HG02852 (cell line): ENCODE measurements at regions not wholly inside any gene's neighbourhood (a gene's known extent, or its start where the extent isn't known, plus 50 kb on each side); places are given as distances from the start of the nearest gene placed in this dataset.

Experiments used
- ATAC-seq: cut with Tn5 transposase; IDR thresholded peaks from one replicate; pipeline ENCODE4 v1.9.1; 2021; ENCODE audit warnings: mild to moderate bottlenecking, moderate library complexity; ENCODE audit not compliant: unreplicated experiment

DNA sequence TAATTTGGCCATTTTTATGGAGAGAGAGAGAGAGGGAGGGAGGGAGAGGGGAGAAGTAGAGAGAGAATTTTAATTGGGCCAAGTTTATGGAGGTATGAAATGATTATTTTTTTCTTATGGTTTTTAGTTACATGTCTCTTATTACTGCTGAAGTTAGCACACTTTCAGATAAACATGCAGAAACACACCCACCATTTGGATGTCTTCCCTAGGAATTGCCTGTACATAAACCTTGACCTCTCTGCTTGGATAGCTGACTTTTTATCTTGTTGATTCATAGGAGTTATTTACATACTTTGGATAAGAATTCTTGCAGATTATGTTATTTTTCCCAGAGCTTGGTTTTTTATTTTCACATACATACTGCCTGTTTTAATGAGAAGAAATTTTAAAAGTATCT lies 310.2 kb upstream of the ADAMTS5 start:
- no peak for ATAC-seq

- no peak for ATAC-seq
Measured at GRCh38 chr21:27275294-27275927, 308.5 kb upstream of the ADAMTS5 start.

GRCh38 chr21:27269644-27270043 lies 302.8 kb upstream of the ADAMTS5 start:
- ATAC-seq = no peak

DNA sequence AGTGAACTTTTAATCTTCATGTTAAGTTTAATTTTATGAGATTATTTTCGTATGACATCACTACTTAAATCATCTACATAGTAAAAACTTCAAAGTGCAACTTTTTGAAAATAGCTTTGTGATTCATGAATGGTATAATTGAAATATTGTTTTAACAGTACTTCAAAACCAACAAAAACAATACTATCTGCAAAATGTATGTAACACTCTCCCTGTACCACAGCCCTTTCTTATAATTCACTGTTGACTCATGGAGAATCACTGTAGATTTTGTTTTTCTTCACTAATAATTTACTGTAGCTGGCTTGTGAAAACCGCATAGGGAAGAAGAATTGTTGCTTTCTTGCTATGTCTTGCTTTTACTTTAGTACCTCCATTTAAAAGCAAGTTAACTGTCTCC lies 301.4 kb upstream of the ADAMTS5 start:
- no peak for ATAC-seq

DNA sequence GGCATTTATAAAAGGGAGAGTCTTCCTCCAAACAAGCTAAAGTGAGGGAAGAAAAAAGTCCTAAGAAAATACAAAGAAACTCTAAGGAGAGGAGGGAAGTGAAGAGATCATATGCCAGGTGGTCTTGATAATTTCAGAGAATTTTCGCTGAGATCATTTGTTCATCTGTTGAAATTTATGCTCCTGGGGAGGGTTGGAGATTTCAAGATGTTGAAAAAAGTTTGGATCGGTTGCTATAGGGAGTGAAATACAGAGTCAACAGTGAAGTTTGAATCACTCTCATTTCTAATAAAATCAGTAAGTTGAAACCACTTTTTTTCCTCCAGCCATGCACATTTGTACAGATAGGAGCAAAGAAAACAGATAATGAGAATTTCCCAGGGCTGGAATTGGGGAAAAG lies 299.1 kb upstream of the ADAMTS5 start:
- no peak for ATAC-seq

GRCh38 chr21:27265492-27265891 lies 298.6 kb upstream of the ADAMTS5 start:
- ATAC-seq = no peak

DNA sequence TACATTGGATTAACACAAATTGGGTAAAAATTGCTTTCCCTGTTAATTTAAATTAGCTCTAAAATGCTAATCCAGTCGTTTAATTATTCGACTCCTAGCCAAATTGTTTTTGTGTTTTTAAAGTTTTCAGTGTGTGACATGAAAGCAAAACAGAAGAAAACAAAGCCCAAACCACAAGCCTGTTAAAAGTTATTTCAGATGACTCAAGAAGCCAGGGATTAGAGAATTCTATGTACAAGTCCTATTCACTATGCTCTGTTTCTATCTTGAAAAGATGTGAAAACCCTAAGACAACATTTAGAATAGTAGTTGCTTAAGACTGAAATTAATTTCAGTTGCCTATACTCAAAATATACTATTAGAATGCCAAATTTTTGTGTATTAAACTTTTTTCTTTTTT lies 294.8 kb upstream of the ADAMTS5 start:
- ATAC-seq = no peak

- ATAC-seq = no peak
Measured at GRCh38 chr21:27260728-27261127, 293.8 kb upstream of the ADAMTS5 start.

GRCh38 chr21:27258742-27259448 lies 292.0 kb upstream of the ADAMTS5 start:
- ATAC-seq = no peak

- no peak for ATAC-seq
Measured at GRCh38 chr21:27257908-27258556, 291.1 kb upstream of the ADAMTS5 start.

DNA sequence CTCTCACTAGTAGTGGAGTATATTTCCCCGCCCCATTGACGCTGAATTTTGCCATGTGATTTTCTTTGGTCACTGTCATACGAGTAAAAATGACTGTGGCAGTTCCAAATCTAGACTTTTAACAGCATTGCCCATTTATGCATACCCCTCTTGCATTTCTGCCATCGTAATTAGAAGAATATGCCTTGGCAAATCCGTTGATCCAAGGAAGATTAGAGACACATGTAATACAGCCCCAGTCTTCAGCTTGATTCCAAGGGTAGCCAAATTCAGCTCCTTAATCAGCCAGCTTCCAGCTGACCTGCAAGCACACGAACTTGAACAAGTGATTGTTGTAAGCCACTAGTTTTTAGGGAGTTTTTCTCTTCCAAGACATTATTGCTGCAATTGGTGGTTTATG lies 290.3 kb upstream of the ADAMTS5 start:
- no peak for ATAC-seq

DNA sequence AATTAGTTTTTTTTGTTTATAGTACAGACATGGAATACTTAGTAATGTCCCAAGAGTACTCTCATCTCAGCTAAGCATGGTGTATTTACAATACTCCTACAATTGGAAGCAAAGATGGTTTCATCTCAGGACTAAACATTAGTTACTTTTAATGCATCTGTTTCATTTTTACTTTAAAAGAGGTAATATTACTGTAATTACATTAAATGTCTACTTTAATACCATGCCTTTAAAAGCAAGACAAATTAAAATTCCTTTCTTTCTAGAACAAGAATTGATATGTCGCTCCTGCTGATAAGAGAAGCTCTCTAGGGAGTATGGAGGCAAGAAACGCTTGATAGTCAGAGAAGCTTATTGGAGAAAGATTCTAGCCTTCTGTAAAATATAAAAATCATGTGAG lies 284.9 kb upstream of the ADAMTS5 start:
- ATAC-seq = no peak

DNA sequence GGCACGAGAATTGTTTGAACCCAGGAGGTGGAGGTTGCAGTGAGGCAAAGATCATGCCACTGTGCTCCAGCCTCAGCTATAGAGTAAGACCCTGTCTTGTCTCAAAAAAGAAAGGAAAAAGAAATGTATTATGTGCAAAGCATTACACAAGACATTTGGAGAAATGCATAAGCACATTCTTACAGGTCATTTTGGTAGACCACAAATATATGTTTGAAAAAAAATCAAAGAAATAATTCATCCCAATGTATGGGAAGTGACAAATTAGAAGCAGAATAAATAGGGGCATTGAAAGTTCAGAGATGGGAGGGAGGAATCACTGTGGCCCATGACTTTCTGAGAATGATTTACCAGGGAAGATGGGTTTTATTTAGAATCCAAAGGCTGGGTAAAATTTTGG lies 283.5 kb upstream of the ADAMTS5 start:
- ATAC-seq = no peak

GRCh38 chr21:27248814-27249213 lies 281.9 kb upstream of the ADAMTS5 start:
- ATAC-seq = no peak

DNA sequence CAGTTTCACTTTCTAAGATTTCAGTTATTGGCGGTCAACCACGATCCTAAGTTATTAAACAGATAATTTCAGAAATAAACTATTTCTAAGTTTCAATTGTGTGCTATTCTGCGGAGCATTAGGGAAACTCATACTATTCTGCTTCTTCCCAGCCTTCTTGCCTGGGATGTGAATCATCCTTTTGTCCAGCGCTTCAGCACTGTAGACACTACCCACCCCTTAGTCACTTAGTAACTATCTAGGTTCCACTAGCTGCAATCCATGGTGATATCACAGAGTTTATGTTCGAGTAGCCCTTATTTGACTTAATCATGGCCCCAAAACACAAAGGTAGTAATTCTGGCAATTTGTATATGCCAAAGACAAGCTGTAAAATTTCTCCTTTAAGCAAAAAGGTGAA lies 279.9 kb upstream of the ADAMTS5 start:
- no peak for ATAC-seq

DNA sequence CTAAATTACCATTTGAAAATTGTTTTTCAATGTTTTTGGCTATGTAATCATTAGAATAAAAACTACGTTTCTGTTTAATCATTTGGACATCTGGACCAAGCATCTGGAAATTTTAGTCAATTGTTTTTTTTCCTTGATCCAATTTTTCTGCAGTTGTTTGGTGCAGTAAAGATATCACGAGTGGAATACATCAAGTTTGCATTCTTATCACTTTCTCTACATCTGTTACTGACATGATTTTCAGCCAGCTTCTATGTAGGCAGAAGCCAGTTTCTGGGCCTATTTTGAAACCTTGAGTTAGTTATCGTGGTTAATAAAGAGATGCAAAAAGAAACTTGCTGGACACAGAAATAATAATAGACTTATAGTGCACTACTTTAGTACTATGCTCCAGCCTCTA lies 277.9 kb upstream of the ADAMTS5 start:
- no peak for ATAC-seq

DNA sequence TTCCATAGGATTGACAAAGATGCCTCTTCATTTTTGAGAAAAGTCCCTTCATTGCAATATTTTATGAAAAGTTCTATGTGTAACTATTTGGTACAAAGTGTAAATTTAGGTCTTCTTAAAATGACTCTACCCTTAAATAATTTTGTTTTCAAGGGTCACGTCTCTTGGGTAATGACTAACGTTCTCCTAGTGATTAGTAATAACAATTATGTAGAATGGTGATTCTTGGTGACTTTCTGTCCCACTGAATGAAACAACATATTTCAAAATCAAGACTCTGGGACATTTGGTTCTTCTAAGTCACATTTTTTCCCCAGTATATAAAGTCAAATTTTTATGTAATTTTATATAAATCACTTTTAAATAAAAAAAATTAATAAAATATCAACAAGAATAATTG lies 277.5 kb upstream of the ADAMTS5 start:
- no peak for ATAC-seq

DNA sequence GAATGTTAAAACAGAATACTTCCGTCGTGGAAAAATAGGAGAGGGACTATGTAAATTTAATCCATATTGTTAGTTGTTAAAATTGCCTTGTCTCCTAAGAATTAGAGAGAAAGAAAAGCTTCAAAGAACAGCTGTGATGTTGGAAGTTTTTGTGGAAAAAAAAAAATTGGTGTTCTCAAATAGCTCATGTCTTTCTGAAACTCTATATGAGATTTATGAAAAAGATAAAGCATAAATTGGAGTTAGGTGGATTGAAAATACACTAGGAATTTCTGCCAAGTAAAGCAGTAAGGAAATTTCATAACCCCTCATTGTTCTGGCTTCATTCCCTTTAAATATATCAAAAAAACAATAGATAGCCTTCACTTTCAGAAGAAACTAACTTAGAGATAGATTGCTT lies 274.0 kb upstream of the ADAMTS5 start:
- no peak for ATAC-seq

DNA sequence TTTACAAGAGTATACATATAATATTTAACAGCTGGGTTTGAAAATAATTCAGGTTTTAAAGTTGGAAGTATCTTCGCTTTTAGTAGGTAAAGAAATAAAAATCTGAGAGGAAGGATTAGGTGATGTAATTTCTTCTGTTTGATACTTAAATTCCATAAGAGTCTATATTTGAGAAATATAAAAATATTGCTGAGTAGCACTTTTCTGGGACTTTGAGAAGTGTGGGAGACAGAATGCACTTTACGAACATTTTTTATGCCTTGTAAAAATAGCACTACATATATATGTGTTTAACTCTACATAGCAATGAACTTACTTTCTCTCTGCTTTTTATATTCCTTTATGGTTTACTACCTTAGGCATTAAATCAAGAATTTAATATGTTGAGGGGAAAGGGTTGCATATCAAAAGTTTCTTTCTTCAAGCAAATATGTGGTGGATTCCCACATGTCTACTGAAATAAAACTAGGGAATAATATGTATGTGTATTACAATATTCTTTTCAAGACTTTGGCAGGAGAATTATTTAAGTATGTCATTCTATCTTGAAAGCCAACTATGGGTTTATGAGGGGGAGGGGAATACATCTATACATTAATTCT lies 266.7 kb upstream of the ADAMTS5 start:
- no peak for ATAC-seq

GRCh38 chr21:27225940-27226339 lies 259.1 kb upstream of the ADAMTS5 start:
- ATAC-seq = no peak

GRCh38 chr21:27225151-27225550 lies 258.3 kb upstream of the ADAMTS5 start:
- ATAC-seq = no peak

GRCh38 chr21:27224169-27224568 lies 257.3 kb upstream of the ADAMTS5 start:
- ATAC-seq = no peak
